GM21390 (cell line): ENCODE measurements at regions not wholly inside any gene's neighbourhood (a gene's known extent, or its start where the extent isn't known, plus 50 kb on each side); places are given as distances from the start of the nearest gene placed in this dataset.

Experiments used
- ATAC-seq: cut with Tn5 transposase; IDR thresholded peaks from one replicate; pipeline ENCODE4 v1.9.1; 2021; ENCODE audit not compliant: unreplicated experiment

- no peak for ATAC-seq
Observed at GRCh38 chr5:53825016-53825415, 264.6 kb downstream of the NDUFS4 start.

- ATAC-seq, result no peak
Observed at GRCh38 chr5:53825926-53826325, 265.5 kb downstream of the NDUFS4 start.

GRCh38 chr5:53826504-53826903 is 266.1 kb downstream of the NDUFS4 start:
- no peak for ATAC-seq

GRCh38 chr5:53827211-53827651 is 266.8 kb downstream of the NDUFS4 start:
- no peak for ATAC-seq

GRCh38 chr5:53831496-53831895 is 271.1 kb downstream of the NDUFS4 start:
- no peak for ATAC-seq
